ENCODE measurements at regions not wholly inside any gene's neighbourhood (a gene's known extent, or its start where the extent isn't known, plus 50 kb on each side); places are given as distances from the start of the nearest gene placed in this dataset.
"Not testable (repeated sequence)": the region's sequence is repeated elsewhere in the genome, so short reads cannot be mapped to it uniquely, and the experiment has no call there.

DNA sequence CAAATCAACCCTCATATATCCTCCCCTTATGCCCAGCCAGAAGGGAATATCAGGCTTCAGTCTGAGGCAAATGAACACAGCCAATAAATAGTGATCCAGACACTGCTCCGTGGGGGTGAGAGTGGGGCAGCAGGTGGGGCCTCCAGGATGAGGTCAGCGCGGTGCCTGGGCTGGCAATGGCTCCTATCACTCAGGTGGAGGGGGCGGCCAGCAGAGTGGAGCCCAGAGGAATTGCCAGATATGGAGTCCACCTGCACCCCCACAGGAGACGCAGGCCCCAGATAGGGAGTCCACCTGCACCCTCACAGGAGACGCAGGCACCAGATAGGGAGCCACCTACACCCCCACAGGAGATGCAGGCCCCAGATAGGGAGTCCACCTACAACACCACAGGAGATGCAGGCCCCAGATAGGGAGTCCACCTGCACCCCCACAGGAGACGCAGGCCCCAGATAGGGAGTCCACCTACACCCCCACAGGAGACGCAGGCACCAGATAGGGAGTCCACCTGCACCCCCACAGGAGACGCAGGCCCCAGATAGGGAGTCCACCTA, 78.0 kb upstream of the PPP2R2D start:
- no peak overlapping the region for H3K4me3 ChIP-seq (ENCODE audit: control insufficient read depth, low read depth, low read length)
- TF ChIP-seq, protein P1, sequence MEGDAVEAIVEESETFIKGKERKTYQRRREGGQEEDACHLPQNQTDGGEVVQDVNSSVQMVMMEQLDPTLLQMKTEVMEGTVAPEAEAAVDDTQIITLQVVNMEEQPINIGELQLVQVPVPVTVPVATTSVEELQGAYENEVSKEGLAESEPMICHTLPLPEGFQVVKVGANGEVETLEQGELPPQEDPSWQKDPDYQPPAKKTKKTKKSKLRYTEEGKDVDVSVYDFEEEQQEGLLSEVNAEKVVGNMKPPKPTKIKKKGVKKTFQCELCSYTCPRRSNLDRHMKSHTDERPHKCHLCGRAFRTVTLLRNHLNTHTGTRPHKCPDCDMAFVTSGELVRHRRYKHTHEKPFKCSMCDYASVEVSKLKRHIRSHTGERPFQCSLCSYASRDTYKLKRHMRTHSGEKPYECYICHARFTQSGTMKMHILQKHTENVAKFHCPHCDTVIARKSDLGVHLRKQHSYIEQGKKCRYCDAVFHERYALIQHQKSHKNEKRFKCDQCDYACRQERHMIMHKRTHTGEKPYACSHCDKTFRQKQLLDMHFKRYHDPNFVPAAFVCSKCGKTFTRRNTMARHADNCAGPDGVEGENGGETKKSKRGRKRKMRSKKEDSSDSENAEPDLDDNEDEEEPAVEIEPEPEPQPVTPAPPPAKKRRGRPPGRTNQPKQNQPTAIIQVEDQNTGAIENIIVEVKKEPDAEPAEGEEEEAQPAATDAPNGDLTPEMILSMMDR (IDR thresholded peaks at IDR 0.05; ENCODE audit: control insufficient read depth, insufficient read depth, low read depth, low read length, missing control alignments): no peak
- DNase-seq (ENCODE audit: low read depth): no peak

DNA sequence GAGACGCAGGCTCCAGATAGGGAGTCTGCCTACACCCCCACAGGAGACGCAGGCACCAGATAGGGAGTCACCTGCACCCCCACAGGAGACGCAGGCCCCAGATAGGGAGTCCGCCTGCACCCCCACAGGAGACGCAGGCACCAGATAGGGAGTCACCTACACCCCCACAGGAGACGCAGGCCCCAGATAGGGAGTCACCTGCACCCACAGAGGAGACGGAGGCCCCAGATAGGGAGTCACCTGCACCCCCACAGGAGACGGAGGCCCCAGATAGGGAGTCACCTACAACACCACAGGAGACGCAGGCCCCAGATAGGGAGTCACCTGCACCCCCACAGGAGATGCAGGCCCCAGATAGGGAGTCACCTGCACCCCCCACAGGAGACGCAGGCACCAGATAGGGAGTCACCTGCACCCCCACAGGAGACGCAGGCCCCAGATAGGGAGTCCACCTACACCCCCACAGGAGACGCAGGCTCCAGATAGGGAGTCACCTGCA, 77.2 kb upstream of the PPP2R2D start:
- DNase-seq (ENCODE audit: low read depth); H3K4me3 ChIP-seq (ENCODE audit: control insufficient read depth, low read depth, low read length): not testable (repeated sequence)

DNA sequence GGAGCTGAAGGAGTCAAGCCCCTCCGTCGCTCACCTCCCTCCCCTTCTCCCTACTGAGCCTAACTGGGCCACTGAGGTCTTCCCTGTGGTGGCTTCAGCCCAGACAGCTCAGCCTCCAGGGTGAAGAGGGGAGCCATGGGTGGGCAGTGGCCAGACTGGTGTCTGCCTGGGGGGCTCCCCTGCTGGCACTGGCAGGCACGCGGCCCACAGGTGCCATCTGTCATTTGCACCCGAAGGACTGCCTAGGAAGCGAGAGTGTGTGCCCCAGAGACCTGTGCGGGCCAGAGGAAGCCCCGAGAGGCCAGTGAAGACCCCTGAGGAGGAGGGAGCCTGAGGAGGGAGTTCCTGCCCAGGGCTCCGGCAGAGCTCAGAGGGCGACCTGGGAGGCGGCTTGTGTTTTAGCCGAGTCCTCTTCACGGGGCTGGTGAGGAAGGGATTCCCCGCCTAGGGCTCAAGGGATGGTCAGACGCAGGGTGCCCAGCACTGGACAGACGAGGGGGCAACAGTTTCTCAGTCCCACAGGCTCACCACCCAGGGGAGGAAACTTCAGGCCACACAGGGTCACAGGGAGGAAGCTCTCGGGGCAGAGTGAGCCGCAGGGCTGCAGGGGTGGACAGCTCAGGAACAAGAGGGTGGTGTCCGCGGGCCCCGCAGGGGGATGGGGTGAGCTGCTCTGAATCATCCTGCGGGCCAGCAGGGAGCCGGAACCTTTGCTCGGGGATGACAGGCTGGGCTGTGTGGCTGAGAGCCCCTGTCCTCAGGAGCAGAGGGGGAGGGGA, 76.2 kb upstream of the PPP2R2D start:
- no peak overlapping the region for H3K4me3 ChIP-seq (ENCODE audit: control insufficient read depth, low read depth, low read length)
- DNase-seq (ENCODE audit: low read depth): no peak
- TF ChIP-seq, protein P1 (IDR thresholded peaks at IDR 0.05; ENCODE audit: control insufficient read depth, insufficient read depth, low read depth, low read length, missing control alignments): no peak

DNA sequence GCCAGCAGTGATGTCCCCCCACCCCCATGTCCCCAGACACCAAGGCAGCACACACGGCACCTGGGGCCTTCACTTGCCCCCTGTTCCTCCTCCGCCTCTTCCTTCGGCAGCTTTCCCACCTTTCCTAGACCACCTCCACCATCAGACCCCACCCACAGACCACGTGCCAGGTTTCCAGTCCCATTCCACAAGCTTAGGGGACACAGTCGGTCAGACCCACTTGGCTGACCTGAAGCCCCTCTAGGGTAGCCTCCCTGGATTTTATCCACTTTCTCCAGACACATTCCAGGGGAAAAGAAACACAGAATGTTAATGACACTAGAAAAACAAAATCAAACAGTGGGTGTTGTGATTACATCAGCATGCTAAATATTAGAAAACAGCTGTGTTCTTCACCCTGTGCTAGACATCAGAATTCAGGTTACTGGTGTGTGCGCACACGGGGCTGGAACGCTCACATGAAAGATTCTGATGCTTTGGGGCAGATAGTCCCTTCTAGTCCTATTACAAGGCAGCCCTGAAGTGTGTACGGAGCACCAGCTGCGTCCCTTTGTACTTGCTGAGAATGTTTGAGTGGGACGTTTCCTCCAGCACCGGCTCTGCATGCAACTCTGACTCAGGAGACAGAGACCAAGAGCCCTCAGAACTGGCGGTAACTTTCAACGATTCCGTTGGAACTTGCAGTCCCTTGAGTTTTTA, 75.5 kb upstream of the PPP2R2D start:
- H3K4me3 ChIP-seq (ENCODE audit: control insufficient read depth, low read depth, low read length): no peak overlapping the region
- TF ChIP-seq, protein P1 (IDR thresholded peaks at IDR 0.05; ENCODE audit: control insufficient read depth, insufficient read depth, low read depth, low read length, missing control alignments): no peak
- DNase-seq (ENCODE audit: low read depth): no peak

DNA sequence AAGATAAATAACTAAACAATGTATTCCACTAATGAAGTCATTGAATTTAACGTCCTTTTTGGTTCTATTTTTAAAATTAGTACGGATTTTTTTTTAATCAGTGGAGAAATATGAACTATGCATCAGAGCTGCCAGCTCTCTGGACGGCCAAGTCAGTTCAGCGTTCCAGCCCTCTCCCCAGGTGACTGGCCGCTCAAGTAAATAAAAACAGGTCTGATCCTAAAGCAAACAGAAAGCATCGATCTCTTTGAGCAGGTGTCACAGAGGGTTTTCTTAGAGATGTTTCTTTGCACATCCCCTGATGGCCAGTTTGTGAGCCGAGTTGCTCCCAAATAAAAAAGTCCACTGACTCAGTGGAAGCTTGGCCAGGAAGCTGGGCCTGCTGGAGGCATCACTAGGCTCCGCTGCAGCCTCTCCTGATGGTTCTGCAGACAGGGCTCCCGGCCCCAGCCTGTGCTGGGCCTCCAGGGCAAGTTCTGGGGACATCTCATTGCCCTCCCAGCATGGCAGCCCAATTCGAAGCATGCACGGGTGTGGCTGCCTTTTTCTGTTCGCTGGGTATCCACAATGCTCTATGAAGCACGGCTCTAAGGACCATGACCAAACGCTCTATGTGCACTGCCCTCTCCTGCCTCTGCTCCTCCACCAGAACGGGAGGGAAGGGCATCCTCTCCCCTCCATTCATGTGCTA, 74.7 kb upstream of the PPP2R2D start:
- DNase-seq (ENCODE audit: low read depth): no peak
- no peak overlapping the region for H3K4me3 ChIP-seq (ENCODE audit: control insufficient read depth, low read depth, low read length)
- TF ChIP-seq, protein P1 (IDR thresholded peaks at IDR 0.05; ENCODE audit: control insufficient read depth, insufficient read depth, low read depth, low read length, missing control alignments): no peak

DNA sequence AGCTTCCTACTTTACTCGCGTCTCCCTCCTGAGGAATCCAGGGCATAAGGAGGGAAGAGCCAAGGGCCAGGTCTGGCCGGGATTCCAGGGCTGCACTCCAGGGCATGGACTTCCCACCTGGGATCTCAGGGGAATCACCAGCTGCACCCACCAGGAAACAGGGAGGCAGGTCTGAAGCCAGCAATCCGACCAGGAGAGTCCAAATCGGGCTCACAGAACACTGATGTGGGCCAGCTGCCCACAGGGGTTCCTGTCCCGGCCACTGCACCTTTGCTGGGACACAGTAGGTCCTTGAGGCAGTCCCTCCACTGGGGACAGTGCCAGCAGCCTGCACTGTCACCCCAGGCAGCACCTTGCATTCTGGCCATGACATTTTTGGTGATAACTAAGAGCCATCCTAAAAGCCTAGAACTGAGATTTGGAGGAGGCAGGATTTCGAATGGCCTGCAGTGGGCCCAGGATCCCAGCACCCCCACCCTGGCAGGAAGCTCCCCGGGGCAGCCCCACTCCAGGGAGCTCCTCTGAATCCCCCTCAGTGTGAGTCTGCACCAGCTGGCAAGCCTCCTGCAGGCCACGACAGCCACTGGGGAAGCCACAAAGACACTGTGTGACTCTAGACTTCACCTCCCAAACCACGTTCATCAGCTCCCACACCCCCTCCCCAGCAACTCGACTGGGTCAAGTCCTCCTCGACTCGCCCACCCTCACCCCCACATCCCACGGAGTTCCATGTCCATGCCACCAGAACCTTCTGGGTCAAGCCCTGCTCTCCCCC, 71.5 kb upstream of the PPP2R2D start:
- TF ChIP-seq, protein P1 (IDR thresholded peaks at IDR 0.05; ENCODE audit: control insufficient read depth, insufficient read depth, low read depth, low read length, missing control alignments): no peak
- no peak for DNase-seq (ENCODE audit: low read depth)
- no peak overlapping the region for H3K4me3 ChIP-seq (ENCODE audit: control insufficient read depth, low read depth, low read length)

All from AG09309 (cell line).